NB4 (cell line): ENCODE measurements at regions not wholly inside any gene's neighbourhood (a gene's known extent, or its start where the extent isn't known, plus 50 kb on each side); places are given as distances from the start of the nearest gene placed in this dataset.

Source experiments
- CTCF ChIP-seq: IDR thresholded peaks from one replicate; pipeline ENCODE4 v1.5.1; 2012; ENCODE audit warnings: low read depth, low read length
- MAX ChIP-seq: IDR thresholded peaks from 2 replicates; pipeline ENCODE4 v1.6.1; 2011; ENCODE audit warnings: low read depth, low read length
- MYC ChIP-seq: IDR thresholded peaks from 2 replicates; pipeline ENCODE4 v1.6.1; 2011; ENCODE audit warnings: low read depth, low read length
- POLR2A ChIP-seq: IDR thresholded peaks from 2 replicates; pipeline ENCODE4 v1.6.1; 2011; ENCODE audit warnings: mild to moderate bottlenecking; ENCODE audit not compliant: insufficient read length; ENCODE audit errors: extremely low read depth

GRCh38 chr3:82329300-82329699 is 567.9 kb upstream of the GBE1 start:
- TF ChIP-seq CTCF (no peak), MAX (no peak), POLR2A (no peak), MYC (no peak)
